ENCODE measurements at regions not wholly inside any gene's neighbourhood (a gene's known extent, or its start where the extent isn't known, plus 50 kb on each side); places are given as distances from the start of the nearest gene placed in this dataset.
"Not testable (repeated sequence)": the region's sequence is repeated elsewhere in the genome, so short reads cannot be mapped to it uniquely, and the experiment has no call there.

DNA sequence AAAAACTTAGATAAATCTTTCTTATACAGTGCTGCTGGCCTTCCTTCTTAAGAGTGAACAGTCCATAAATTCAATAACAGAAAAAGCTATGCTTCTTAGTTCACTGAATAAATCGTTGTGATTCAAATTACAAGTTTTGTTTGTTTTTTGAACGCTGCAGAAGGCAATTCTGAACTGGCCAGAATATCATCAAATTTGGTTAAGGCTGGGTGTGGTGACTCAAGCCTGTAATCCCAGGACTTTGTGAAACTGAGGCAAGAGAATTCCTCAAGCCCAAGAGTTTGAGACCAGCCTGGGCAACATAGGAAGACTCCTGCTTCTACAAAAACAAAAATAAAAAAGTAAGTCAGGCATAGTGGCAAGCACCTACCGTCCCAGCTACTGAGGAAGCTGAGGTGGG lies 111.2 kb upstream of the SLC39A10 start:
- intact Hi-C loops (cut with DNase I), result no loop called here
- ATAC-seq (no peak), DNase-seq (ENCODE audit: missing footprints) (no peak)

DNA sequence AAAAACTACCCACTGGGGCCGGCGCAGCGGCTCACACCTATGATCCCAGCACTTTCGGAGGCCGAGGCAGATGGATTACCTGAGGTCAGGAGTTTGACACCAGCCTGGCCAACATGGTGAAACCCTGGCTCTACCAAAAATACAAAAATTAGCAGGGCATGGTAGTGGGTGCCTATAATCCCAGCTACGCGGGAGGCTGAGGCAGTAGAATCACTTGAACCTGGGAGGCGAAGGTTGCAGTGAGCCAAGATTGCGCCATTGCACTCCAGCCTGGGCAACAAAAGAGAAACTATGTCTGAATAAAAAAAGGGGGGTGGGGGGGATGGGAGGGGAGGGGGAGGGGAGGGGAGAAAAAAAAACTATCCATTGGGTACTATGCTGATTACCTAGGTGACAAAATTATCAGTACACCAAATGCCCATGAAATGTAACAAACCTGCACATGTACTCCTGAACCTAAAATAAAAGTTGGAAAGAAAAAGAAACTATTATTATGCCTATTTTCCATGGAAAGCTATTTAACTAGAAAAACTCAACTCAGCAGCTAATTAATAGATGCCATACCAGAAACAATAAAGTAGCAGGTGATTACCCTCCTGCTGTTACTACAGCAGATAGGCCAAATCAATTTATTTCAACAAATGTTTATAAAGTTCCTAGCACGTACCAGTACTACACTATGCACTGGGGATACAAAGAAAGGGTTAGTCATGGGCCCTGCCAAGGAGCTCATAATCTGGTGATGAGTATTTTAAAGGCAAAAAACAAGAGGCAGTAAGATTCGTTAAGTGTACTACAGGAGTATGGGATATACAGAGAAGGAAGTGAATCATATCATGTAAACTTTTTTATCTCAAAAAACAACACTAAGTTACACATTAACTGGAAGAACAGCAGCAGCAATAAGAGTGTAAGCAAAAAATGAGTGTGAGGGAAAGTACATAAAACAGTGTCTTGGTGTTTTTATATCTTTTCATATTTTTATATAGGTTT lies 112.8 kb upstream of the SLC39A10 start:
- intact Hi-C loops (cut with DNase I), result no loop called here
- DNase-seq (ENCODE audit: missing footprints) (no peak), ATAC-seq (no peak)

DNA sequence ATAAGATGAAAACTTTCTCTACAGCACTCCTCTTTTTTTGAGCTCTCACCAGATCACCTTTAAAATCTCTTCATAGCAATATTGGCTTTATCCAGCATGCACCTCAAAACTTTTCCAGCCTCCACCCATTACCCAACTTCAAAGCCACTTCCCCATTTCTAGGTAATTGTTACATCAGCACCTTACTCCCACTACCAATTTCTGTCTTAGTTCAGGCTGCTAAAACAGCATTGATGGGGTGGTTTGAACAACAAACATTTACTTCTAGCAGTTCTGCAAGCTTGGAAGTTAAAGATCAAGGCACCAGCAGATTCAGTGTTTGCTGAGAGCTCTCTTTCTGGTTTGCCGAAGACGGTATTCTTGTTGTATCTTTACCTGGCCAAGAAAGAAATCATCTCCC lies 114.0 kb upstream of the SLC39A10 start:
- no peak for DNase-seq (ENCODE audit: missing footprints)
- intact Hi-C loops (cut with DNase I), result no loop called here
- ATAC-seq, result no peak

DNA sequence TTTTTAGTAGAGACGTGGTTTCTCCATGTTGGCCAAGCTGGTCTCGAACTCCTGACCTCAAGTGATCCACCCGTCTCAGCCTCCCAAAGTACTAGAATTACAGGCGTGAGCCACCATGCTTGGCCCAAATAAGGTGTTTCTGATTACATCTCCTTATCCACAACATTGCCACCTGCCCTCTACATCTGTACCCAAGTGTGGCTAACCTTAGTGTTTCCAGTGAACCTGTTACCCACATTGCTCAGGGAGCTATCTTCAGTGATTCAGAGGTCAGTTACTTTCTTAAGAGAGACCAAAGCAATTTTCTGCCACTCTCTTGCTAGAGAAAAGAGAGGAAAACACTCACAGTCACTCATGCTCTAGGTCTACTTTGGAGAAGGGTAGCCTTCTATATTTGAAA lies 115.0 kb upstream of the SLC39A10 start:
- ATAC-seq, result no peak
- intact Hi-C loops (cut with DNase I), result no loop called here
- no peak for DNase-seq (ENCODE audit: missing footprints)

DNA sequence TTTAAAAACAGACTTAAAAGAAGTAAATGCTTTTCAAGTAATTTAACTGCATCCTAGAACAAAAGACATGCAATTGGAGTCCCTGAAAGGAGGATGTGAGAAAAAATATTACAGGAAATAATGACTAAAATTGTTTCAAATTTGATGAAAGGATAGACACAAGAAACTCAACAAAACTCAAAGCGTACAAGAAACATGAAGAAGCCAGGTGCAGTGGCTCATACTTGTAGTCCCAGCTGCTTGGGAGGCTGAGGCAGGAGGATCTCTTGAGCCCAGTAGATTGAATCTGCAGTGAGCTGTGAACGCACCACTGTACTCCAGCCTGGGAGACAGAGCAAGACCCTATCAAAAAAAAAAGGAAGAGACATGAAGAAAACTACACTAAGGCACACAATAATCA lies 118.1 kb upstream of the SLC39A10 start:
- ATAC-seq (no peak), DNase-seq (ENCODE audit: missing footprints) (no peak)
- intact Hi-C loops (cut with DNase I), result no loop called here

DNA sequence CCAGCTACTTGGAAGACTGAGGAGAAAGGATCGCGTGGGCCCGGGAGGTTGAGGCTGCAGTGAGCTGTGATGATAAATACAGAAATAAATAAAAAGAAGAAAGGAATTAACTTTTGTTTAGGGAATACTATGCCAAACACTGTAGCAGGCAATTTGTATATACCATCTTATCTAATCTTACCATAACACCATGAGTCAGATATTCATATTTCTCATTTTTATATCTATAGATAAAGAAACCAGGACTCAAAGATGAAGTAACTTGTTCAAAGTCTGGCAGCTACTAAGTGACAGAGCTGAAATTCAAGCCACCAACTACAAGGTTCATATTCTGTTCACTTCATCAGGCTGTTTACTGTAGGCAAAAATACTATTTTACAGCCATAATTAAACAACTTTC lies 119.2 kb upstream of the SLC39A10 start:
- ATAC-seq, result no peak

DNA sequence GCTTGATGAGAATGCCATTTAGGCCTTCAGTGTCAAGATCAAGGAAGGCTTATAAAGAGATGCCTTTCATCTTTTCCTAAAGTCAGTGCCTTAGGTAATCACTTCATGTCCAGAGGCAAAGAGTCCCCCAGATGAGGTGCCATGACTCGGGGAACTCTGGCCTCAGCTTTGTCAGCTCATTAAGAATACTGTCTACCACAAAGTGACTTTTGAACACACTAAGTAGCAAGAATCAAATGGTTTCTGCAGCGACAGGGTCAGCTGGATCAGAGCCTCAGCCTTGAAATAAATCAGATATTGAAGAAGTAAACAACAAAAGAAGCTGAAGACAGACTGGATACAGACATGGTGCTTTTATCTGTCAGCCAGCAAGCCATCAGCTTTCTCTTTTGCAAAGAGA lies 120.1 kb upstream of the SLC39A10 start:
- intact Hi-C loops (cut with DNase I), result no loop called here
- DNase-seq (ENCODE audit: missing footprints) (no peak), ATAC-seq (no peak)

More for the DNA sequence above, 119.2 kb upstream of the SLC39A10 start:
- DNase-seq (ENCODE audit: missing footprints), result no peak
- intact Hi-C loops (cut with DNase I), result no loop called here

DNA sequence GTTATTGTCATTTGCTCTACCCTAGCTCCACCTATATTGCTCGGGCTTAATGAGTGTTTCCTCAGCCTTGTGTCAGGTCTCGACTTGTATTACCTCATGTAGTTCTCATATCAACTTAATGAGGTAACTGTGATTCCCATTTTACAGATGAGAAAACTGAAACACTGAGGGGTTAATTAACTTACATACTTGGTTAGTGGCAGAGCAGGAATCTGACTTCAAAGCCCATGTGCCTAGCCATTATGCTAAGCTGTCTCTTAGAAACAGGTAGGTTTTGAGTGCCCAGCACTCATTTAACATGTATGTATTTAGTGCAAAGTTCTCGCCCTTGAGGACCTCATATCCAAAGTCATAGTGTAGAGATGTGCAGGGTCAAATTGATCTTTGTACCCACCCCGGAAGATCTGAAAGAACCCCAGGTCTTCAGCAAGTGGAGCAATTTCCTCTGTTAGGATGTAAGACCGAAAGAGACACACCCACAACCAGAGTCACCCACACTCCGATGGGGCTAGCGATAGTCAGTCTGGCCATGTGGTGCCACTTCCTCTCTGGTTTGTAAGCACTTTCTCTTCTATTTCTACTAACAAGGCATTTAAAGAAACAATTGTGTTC lies 121.0 kb upstream of the SLC39A10 start:
- DNase-seq (ENCODE audit: missing footprints) (peak; percentile 71), ATAC-seq (no peak)
- intact Hi-C loops (cut with DNase I), result no loop called here

DNA sequence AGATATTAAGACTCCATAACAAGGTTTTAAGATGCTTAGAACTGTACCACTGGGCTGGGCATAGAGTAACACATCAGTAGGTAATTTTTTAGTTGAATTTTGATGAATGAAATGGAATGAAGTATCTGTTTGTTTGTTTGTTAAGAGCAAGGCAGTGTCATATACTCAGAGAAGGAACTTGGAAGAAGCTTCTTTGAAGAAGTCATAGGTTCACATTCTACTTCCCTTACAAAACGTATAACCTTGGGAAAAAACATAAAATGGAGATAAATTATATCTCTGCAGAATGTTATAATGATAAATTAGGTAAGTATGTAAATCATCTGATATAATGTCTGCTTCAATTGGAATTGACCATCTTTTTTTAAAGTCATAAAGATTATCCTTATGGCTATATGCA lies 122.1 kb upstream of the SLC39A10 start:
- intact Hi-C loops (cut with DNase I), result no loop called here
- no peak for DNase-seq (ENCODE audit: missing footprints)
- ATAC-seq, result no peak

DNA sequence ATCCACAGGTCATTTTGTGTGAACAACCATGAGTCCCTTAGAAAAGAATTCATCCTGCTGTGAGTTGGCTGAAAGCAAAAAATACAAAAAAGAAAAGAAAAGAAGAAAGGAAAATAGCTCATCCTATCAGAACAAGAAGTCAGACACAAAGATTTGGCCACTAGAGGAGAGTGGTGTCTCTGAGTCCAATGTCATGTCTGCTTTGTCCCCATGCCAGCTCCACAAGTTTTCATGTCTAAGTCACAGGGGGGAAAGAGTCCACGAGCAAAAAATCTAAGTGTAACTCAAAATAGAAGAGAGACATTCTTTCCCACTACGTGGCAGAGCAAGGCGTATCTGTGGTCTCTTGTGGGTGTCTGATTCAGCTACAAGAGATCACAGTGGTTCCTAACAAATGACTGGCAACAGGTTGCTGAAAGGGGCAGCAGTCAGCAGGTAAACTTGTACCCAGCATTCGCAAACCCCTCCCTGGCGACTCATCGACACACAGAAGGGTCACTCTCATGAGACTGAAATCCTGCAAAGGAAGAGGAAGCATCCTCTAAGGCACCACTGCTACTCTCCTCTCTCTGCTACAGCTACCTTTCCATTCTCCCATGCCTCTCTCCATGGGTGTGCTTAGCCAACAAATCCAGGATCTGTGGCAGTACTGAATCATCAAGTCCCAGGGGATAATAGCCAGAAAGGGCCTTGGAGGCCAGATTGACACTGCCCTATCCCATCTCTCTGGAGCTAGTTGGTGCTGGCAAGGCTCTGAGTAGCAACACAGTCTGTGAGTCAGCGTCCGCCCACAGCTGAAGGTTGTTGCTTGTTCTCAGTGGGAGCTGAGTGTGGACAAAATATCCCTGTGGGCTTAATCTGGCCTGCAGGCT lies 123.0 kb upstream of the SLC39A10 start:
- DNase-seq (ENCODE audit: missing footprints) (no peak), ATAC-seq (peak; percentile 87)
- intact Hi-C loops (cut with DNase I), result no loop called here

DNA sequence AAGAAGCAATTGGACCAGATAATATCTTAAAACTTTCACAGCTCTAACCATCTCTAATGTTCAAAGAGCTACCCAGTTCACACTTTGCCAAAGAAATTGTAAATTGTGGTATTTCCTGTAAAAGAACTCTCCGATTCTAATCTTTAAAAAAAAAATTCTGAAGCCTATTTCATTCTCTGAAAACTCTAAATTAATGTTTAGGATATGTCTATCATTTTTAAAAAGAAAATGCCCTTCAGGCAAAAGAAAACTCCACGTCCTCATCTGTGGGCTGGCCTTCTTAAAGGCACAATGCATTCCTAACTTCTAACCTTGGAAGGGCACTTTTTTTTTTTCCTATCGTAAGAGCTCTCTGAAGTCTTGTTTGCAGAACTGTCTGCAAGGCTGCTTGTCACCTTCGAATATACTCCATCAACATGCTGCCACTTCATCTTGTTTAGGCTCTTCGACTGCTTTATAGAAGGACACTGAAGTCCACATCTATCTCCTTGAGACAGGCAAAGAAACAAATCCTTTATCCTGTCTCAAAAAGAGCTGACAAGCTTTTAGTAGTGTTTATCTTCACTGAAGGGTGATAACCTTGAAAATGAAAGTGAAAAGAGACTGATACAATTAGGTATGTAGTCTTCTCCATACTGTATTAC lies 124.3 kb upstream of the SLC39A10 start:
- ATAC-seq (no peak), DNase-seq (ENCODE audit: missing footprints) (no peak)
- intact Hi-C loops (cut with DNase I), result no loop called here

DNA sequence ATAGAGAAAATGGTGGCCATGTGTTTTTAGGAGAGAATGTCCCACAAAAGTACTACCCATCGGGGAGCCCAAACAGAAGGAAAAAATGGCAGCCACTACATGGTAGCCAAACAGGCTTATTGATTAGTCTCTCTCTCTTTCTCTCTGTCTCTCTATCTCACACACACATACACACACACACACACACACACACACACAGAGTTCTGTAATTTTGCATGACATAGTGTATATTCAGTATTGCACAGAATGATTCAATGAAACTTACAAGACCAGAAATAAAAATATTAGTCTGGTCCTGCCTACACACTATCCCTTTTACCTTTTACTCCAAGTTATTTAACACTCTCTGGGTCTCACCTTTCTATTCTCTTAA lies 124.8 kb upstream of the SLC39A10 start:
- ATAC-seq (no peak), DNase-seq (ENCODE audit: missing footprints) (no peak)
- intact Hi-C loops (cut with DNase I), result no loop called here

DNA sequence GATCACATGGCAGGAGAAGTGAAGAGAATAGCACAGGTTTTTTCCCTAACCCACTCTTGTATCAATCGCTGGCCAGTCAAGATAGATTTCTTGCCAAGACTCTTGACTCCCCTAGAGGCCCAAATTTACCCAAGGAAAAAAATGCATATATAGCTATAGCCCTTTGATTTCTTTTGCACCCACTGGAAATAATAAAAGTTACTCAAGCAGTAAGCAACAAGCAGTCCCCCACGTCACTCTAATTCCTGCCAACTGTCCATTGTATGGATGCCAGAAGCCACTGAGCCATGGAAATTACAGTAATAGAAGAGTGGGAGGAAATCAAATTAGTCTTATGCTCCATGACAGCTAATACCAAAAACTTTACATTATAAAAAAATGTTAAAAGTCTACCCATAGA lies 125.3 kb upstream of the SLC39A10 start:
- no peak for ATAC-seq
- no peak for DNase-seq (ENCODE audit: missing footprints)
- intact Hi-C loops (cut with DNase I), result no loop called here

DNA sequence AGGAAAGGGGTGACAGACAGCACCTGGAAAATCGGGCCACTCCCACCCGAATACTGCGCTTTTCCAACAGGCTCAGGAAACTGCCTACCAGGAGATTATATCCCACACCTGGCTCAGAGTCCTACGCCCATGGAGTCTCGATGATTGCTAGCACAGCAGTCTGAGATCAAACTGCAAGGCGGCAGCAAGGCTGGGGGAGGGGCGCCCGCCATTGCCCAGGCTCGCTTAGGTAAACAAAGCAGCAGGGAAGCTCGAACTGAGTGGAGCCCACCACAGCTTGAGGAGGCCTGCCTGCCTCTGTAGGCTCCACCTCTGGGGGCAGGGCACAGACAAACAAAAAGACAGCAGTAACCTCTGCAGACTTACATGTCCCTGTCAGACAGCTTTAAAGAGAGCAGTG lies 133.8 kb upstream of the SLC39A10 start:
- ATAC-seq; intact Hi-C loops (cut with DNase I); DNase-seq (ENCODE audit: missing footprints): not testable (repeated sequence)

DNA sequence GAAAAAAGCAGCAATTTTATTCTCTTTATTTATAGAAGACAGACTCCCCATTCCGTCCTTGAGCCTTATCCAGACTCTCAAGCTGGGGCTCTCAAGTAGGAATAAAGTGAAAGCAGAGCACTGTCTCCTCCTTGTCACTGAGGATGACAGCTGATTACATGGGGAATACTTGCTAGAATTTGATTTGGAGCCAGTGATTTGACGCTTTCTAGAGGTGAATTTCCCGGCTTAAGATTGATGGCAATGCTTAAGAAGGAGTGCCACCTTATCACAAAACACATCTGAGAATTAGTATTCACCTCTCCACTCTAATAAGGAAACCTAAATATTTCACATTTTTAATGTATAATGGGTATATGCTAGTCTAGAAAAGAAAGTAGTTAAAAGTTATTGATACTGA lies 135.4 kb upstream of the SLC39A10 start:
- DNase-seq (ENCODE audit: missing footprints) (no peak), ATAC-seq (no peak)
- intact Hi-C loops (cut with DNase I), result no loop called here

DNA sequence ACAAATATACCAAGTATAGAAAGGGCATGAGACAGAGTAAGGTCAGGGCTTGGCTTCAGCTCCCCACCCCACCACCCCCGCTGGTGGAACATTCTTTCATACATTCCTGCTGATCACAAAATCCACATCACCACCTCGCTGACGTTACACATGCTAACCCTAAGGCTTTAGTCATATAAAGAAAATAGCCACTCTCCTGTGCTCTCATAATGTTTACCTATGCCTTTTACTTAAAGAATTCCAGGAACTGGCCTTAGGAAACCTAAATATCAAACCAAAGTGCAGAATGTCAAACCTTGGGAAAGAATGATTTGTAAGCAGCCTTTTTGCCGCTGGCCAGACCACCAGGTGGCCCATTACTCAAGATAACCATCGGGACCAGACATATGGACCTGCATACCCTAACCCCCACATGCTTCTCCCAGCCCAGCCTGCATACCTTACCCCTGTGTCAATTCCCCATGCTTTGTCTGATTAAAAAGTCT lies 136.3 kb upstream of the SLC39A10 start:
- no peak for ATAC-seq
- intact Hi-C loops (cut with DNase I), result no loop called here
- no peak for DNase-seq (ENCODE audit: missing footprints)

DNA sequence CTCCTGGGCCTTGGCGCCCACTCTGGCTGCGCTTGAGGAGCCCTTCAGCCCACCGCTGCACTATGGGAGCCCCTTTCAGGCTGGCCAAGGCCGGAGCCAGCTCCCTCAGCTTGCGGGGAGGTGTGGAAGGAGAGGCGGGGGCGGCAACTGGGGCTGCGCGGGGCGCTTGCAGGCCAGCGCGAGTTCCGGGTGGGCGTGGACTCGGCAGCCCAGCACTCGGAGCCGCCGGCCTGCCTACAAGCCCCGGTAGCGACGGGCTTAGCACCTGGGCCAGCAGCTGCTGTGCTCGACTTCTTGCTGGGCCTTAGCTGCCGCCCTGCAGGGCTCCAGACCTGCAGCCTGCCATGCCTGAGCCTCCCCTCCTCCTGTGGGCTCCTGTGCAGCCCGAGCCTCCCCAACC lies 141.5 kb upstream of the SLC39A10 start:
- no peak for ATAC-seq
- DNase-seq (ENCODE audit: missing footprints), result no peak
- intact Hi-C loops (cut with DNase I), result no loop called here

DNA sequence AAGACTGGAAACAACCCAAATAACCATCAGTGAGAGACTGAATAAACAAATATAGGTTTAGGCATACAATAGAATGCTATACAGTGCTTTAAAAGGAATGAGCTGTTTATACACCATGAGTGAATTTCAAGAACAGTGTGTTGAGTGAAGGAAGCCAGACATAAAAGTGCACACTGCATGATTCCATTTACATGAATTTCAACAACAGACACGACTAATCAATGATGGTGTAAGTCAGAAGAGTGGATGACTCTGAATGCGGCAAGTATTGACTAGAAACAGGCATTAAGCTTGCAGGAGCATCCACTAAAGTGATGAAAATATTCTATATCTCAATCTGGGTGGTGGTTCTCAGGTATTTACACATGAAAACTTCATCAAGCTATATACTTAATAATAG lies 142.7 kb upstream of the SLC39A10 start:
- intact Hi-C loops (cut with DNase I), result no loop called here
- no peak for DNase-seq (ENCODE audit: missing footprints)
- no peak for ATAC-seq

DNA sequence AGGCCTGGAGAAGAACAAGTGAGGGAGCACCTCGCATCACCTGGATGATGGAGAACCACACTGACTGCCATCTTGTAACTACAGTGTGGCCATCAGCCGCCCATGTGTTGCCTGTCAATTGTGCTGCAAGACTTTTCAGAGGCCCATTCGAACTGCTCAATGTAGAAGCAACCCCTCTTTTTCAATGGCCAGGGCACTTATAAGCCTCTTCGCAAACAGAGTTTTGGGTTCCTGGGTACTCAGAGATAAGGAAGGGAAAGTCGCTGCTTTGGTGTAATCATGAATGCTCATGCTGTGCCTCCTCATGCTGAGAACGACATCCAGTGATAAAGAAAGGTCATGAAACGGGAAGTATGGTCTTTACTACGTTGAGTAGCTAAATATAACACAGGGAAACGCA lies 143.9 kb upstream of the SLC39A10 start:
- DNase-seq (ENCODE audit: missing footprints) (no peak), ATAC-seq (no peak)
- intact Hi-C loops (cut with DNase I), result no loop called here

Data from Right ventricle myocardium inferior (tissue), 1 donor.